HepG2 (cell line): ENCODE measurements at regions not wholly inside any gene's neighbourhood (a gene's known extent, or its start where the extent isn't known, plus 50 kb on each side); places are given as distances from the start of the nearest gene placed in this dataset.
A peak's percentile ranks its signal among the peaks of the same experiment; 100 is the strongest.

ENCODE experiments used
- ATAC-seq: fragments of 200-7000 bp; cut with Tn5 transposase; 3 replicates; pipeline ENCODE4 v1.9.1; 2020; ENCODE audit warnings: mild to moderate bottlenecking, moderate library complexity
- BruUV-seq: library from RNA; stranded (reverse); fragments of 400-500 nt; replicated peaks from 2 replicates; lab custom pipeline; 2021; lab: Mats Ljungman, UMichigan
- CTCF ChIA-PET: fragments of 300-600 bp; formaldehyde crosslinking; extraction: SDS; loops from one replicate; lab custom pipeline; 2021; ENCODE audit warnings: low total read pairs, inconsistent platforms, low intra/inter-chr PET ratio; lab: Yijun Ruan, JAX
- POLR2A ChIA-PET: fragments of 350-600 bp; sonication (Branson Sonifier 250); formaldehyde crosslinking; loops from one replicate; lab custom pipeline; 2020; ENCODE audit warnings: antibody characterized with exemption, inconsistent platforms; lab: Yijun Ruan, JAX
- DNase-seq: peaks from one replicate; pipeline ENCODE4 v3.0.0-alpha.2; 2015; ENCODE audit warnings: low spot score
- FAIRE-seq: peaks from 3 replicates; lab custom pipeline; 2011; peaks lifted over from hg19 to GRCh38; lab: Jason Lieb, UNC
- H2AFZ ChIP-seq: one replicate; pipeline ENCODE4 v1.6.1; 2011; ENCODE audit warnings: low read length, inconsistent platforms
- H3K27ac ChIP-seq: fragments of 300-600 bp; 3 replicates; pipeline ENCODE4 v1.8.0; 2011; ENCODE audit warnings: mixed run types, mild to moderate bottlenecking, mixed read lengths, low read length, inconsistent platforms; ENCODE audit not compliant: insufficient read depth; ENCODE audit errors: extremely low read length
- H3K27me3 ChIP-seq, 2 experiments: fragments of 200-600 bp in 1 of 2; 2 replicates in 1 of 2; 3 replicates in 1 of 2; pipeline versions ENCODE4 v1.6.0 to v1.8.0; 2011; ENCODE audit warnings: low read length in 2 of 2, mild to moderate bottlenecking in 2 of 2, moderate library complexity in 2 of 2, inconsistent platforms in 1 of 2; ENCODE audit not compliant: insufficient read depth in 2 of 2, control insufficient read depth in 1 of 2
- H3K36me3 ChIP-seq, 2 experiments: fragments of 200-600 bp in 1 of 2; replicated peaks in 1 of 2; 2 replicates in 1 of 2; 3 replicates in 1 of 2; pipeline versions ENCODE4 v1.5.1 to v1.8.0; 2011; ENCODE audit warnings: low read length in 2 of 2, inconsistent platforms in 1 of 2; ENCODE audit not compliant: insufficient read depth in 2 of 2, control insufficient read depth in 1 of 2
- H3K4me1 ChIP-seq: 2 replicates; pipeline ENCODE4 v1.5.1; 2012; ENCODE audit warnings: low read length, inconsistent platforms; ENCODE audit not compliant: insufficient read depth
- H3K4me2 ChIP-seq: 2 replicates; pipeline ENCODE4 v1.6.0; 2011; ENCODE audit warnings: low read depth, low read length, inconsistent platforms
- H3K4me3 ChIP-seq, 3 experiments: fragments of 200-600 bp in 1 of 3; sonication (generic), shearing (Covaris generic) in 1 of 3; replicated peaks in 1 of 3; 2 replicates each; pipeline ENCODE4 v1.5.1; 2011 to 2016; ENCODE audit warnings: low read length in 3 of 3, inconsistent platforms in 2 of 3, low read depth in 2 of 3, mild to moderate bottlenecking in 2 of 3, control low read depth in 1 of 3, mixed read lengths in 1 of 3; ENCODE audit not compliant: insufficient read depth in 1 of 3
- H3K79me2 ChIP-seq: one replicate; pipeline ENCODE4 v1.6.1; 2011; ENCODE audit warnings: low read length, inconsistent platforms; ENCODE audit not compliant: insufficient read depth
- H3K9ac ChIP-seq: 2 replicates; pipeline ENCODE4 v1.6.0; 2011; ENCODE audit warnings: mild to moderate bottlenecking, low read depth, low read length, inconsistent platforms; ENCODE audit not compliant: insufficient read depth
- H3K9me3 ChIP-seq: 2 replicates; pipeline ENCODE4 v1.5.1; 2012; ENCODE audit warnings: mild to moderate bottlenecking, low read length
- H4K20me1 ChIP-seq: 2 replicates; pipeline ENCODE4 v1.6.0; 2011; ENCODE audit warnings: inconsistent platforms, mild to moderate bottlenecking, low read length, moderate library complexity; ENCODE audit not compliant: insufficient read depth
- ELF3 ChIP-seq: IDR thresholded peaks from 2 replicates; pipeline ENCODE4 v1.6.1; 2016; ENCODE audit warnings: missing genetic modification reagents, missing compliant biosample characterization
- FOSL2 ChIP-seq: sonication (generic); formaldehyde crosslinking; IDR thresholded peaks from 2 replicates; pipeline ENCODE4 v1.4.0; 2020; ENCODE audit warnings: missing genetic modification reagents
- FOXJ3 ChIP-seq: sonication (generic); formaldehyde crosslinking; IDR thresholded peaks from 2 replicates; pipeline ENCODE4 v1.4.0; 2020; ENCODE audit warnings: missing genetic modification reagents, mild to moderate bottlenecking, borderline replicate concordance
- KAT2B ChIP-seq: fragments of 150-350 bp; IDR thresholded peaks from 2 replicates; pipeline ENCODE4 v1.6.1; 2014; ENCODE audit warnings: low read depth, low read length, borderline replicate concordance
- KLF12 ChIP-seq: sonication (generic); formaldehyde crosslinking; IDR thresholded peaks from 2 replicates; pipeline ENCODE4 v1.4.0; 2020; ENCODE audit warnings: missing genetic modification reagents, borderline replicate concordance
- MAFG ChIP-seq: sonication (generic); formaldehyde crosslinking; IDR thresholded peaks from 2 replicates; pipeline ENCODE4 v1.5.1; 2020; ENCODE audit warnings: mild to moderate bottlenecking, missing genetic modification reagents
- PCBP1 ChIP-seq: fragments of 200-400 bp; formaldehyde crosslinking; IDR thresholded peaks from 2 replicates; pipeline ENCODE4 v1.6.1; 2017; ENCODE audit warnings: mild to moderate bottlenecking, low read depth, low read length, borderline replicate concordance
- PHF20 ChIP-seq: sonication (generic); formaldehyde crosslinking; IDR thresholded peaks from 2 replicates; pipeline ENCODE4 v1.5.0; 2020; ENCODE audit warnings: mild to moderate bottlenecking, missing genetic modification reagents
- SIN3A ChIP-seq: IDR thresholded peaks from 2 replicates; pipeline ENCODE4 v1.6.1; 2011; ENCODE audit warnings: low read depth, mild to moderate bottlenecking, control low read depth, low read length, borderline replicate concordance
- TEAD3 ChIP-seq: optimal IDR thresholded peaks from 2 replicates; pipeline ENCODE3; 2016; ENCODE audit warnings: borderline replicate concordance
- TFDP2 ChIP-seq: sonication (generic); formaldehyde crosslinking; IDR thresholded peaks from 2 replicates; pipeline ENCODE4 v1.4.0; 2020; ENCODE audit warnings: missing genetic modification reagents
- TOPORS ChIP-seq: sonication (generic); formaldehyde crosslinking; IDR thresholded peaks from 2 replicates; pipeline ENCODE4 v1.8.0; 2023; ENCODE audit warnings: mild to moderate bottlenecking, missing genetic modification reagents
- ZBTB25 ChIP-seq: IDR thresholded peaks from 2 replicates; pipeline ENCODE4 v1.6.1; 2018; ENCODE audit warnings: missing genetic modification reagents
- ZNF17 ChIP-seq: sonication (generic); formaldehyde crosslinking; IDR thresholded peaks from 2 replicates; pipeline ENCODE4 v1.5.0; 2020; ENCODE audit warnings: mild to moderate bottlenecking, missing genetic modification reagents
- ZNF205 ChIP-seq: IDR thresholded peaks from 2 replicates; pipeline ENCODE4 v1.6.1; 2018; ENCODE audit warnings: missing biosample characterization, missing genetic modification reagents
- ZNF235 ChIP-seq: sonication (generic); formaldehyde crosslinking; IDR thresholded peaks from 2 replicates; pipeline ENCODE4 v1.8.1; 2023; ENCODE audit warnings: mild to moderate bottlenecking, missing genetic modification reagents, borderline replicate concordance
- ZNF263 ChIP-seq: sonication (generic); formaldehyde crosslinking; IDR thresholded peaks from 2 replicates; pipeline ENCODE4 v1.4.0; 2020; ENCODE audit warnings: missing genetic modification reagents
- ZNF354B ChIP-seq: sonication (generic); formaldehyde crosslinking; IDR thresholded peaks from 2 replicates; pipeline ENCODE4 v1.8.0; 2022; ENCODE audit warnings: mild to moderate bottlenecking, missing genetic modification reagents
- ZNF567 ChIP-seq: sonication (generic); formaldehyde crosslinking; IDR thresholded peaks from 2 replicates; pipeline ENCODE4 v1.8.1; 2023; ENCODE audit warnings: mild to moderate bottlenecking, missing genetic modification reagents, borderline replicate concordance
- ZNF761 ChIP-seq: sonication (generic); formaldehyde crosslinking; conservative IDR thresholded peaks from 2 replicates; pipeline ENCODE4 v1.4.0; 2020; ENCODE audit warnings: mild to moderate bottlenecking, missing genetic modification reagents
- WGBS: methylation state at CpG from one replicate; pipeline ENCODE4 v1.1.6; 2017; ENCODE audit warnings: low lambda C conversion rate; 5-methylcytosine and 5-hydroxymethylcytosine counted together
- in situ Hi-C: cut with HindIII; loops from 2 replicates; pipeline ENCODE4 v1.10.0; 2017; ENCODE audit warnings: low pct_unique_long_range_greater_than_20kb; ENCODE audit not compliant: extremely low pct_ligation_motif_present
- intact Hi-C: fragments of 100-400 bp; cut with micrococcal nuclease; formaldehyde crosslinking; loops from one replicate; pipeline ENCODE4 v1.10.0; 2022; ENCODE audit not compliant: unreplicated experiment
- TF ChIP-seq, protein P1 (sequence below): sonication (generic); formaldehyde crosslinking; IDR thresholded peaks from 2 replicates; pipeline ENCODE4 v1.4.0; 2020; ENCODE audit warnings: missing genetic modification reagents, mild to moderate bottlenecking, borderline replicate concordance

DNA sequence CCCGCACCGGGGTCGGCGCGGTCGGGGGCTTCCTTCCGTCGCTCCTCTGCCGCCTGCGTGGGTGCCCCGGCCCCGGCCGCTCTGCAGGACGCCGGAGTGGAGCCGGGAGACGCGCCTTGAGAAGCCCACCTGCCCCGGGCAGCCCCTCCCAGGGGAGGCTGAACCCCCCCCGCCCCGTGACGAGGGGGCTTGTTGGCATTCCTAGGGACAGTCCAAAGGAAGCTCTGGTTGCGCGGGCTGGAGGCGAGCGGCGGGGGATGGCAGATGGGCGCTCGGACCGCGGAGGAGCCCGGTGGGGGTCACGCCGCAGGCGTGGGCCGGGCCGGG lies 133.5 kb upstream of the MGAT5 start:
- no peak overlapping the region for H2AFZ ChIP-seq
- CTCF ChIA-PET, result interaction anchor here (3.2 to 3.9 kb wide), 2 partner anchors 87 to 126 kb away, joined by 32 to 60 read pairs; no protein-coding TSS in a partner anchor
- peak; percentile 5 for ATAC-seq
- TF ChIP-seq ZNF235 (CRISPR knock-in tag), result no peak
- no peak for TF ChIP-seq ZNF354B (CRISPR knock-in tag)
- TF ChIP-seq ZNF761 (CRISPR knock-in tag), result no peak
- TF ChIP-seq ZNF263, result no peak
- TF ChIP-seq ZNF205 (CRISPR knock-in tag), result no peak
- no peak for TF ChIP-seq ZNF17 (CRISPR knock-in tag)
- TF ChIP-seq, protein P1, sequence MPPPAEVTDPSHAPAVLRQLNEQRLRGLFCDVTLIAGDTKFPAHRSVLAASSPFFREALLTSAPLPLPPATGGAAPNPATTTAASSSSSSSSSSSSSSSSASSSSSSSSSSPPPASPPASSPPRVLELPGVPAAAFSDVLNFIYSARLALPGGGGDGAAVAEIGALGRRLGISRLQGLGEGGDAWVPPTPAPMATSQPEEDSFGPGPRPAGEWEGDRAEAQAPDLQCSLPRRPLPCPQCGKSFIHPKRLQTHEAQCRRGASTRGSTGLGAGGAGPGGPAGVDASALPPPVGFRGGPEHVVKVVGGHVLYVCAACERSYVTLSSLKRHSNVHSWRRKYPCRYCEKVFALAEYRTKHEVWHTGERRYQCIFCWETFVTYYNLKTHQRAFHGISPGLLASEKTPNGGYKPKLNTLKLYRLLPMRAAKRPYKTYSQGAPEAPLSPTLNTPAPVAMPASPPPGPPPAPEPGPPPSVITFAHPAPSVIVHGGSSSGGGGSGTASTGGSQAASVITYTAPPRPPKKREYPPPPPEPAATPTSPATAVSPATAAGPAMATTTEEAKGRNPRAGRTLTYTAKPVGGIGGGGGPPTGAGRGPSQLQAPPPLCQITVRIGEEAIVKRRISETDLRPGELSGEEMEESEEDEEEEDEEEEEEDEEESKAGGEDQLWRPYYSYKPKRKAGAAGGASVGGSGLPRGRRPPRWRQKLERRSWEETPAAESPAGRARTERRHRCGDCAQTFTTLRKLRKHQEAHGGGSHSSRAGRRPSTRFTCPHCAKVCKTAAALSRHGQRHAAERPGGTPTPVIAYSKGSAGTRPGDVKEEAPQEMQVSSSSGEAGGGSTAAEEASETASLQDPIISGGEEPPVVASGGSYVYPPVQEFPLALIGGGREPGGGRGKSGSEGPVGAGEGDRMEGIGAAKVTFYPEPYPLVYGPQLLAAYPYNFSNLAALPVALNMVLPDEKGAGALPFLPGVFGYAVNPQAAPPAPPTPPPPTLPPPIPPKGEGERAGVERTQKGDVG (CRISPR knock-in tag), result no peak
- no peak for TF ChIP-seq MAFG (CRISPR knock-in tag)
- TF ChIP-seq TFDP2 (CRISPR knock-in tag), result 0 out of 2 replicates have a peak, but pooled peaks have one; percentile 6
- TF ChIP-seq ZBTB25, result no peak
- TF ChIP-seq PHF20 (CRISPR knock-in tag), result peak; percentile 23; the same call in 1 of the 2 replicates
- no peak for TF ChIP-seq ZNF567 (CRISPR knock-in tag)
- no peak for TF ChIP-seq KAT2B
- TF ChIP-seq FOSL2, result no peak
- TF ChIP-seq KLF12 (CRISPR knock-in tag), result no peak
- TF ChIP-seq FOXJ3, result no peak
- no peak for TF ChIP-seq TOPORS (CRISPR knock-in tag)
- TF ChIP-seq SIN3A, result 0 out of 2 replicates have a peak, but pooled peaks have one; percentile 25
- peak; percentile 13 for TF ChIP-seq TEAD3 (CRISPR knock-in tag)
- TF ChIP-seq ELF3 (CRISPR knock-in tag), result no peak
- TF ChIP-seq PCBP1, result no peak

More for the DNA sequence above, 133.5 kb upstream of the MGAT5 start:
- Histone ChIP-seq H3K4me2 (peak overlapping the region; percentile 96), H3K27ac (peak overlapping the region; percentile 82), H3K79me2 (peaks cover 47% of the 10 kb centered on the region), H3K9ac (peak overlapping the region; percentile 76), H3K27me3 (no peaks in the 10 kb centered on the region), H3K9me3 (no peaks in the 10 kb centered on the region), H3K4me3 (peak overlapping the region; percentile 80 to 90 (median 83)), H3K36me3 (no peaks in the 10 kb centered on the region), H3K4me1 (peaks cover 63% of the 10 kb centered on the region), H4K20me1 (peaks cover 32% of the 10 kb centered on the region)
- 0% methylated on average over 13 of the region's 37 CpGs for WGBS
- POLR2A ChIA-PET, result interaction anchor here (0.9 to 4.5 kb wide), 4 partner anchors 8 to 312 kb away, joined by 4 to 48 read pairs (median 10); no protein-coding TSS in a partner anchor
- in situ Hi-C loops, result loop anchor here (5.0 to 10.0 kb wide), 2 partner anchors 292 to 334 kb away; no protein-coding TSS in a partner anchor
- DNase-seq, result no peak
- intact Hi-C loops, result loop anchor here (5.0 kb wide), 1 partner anchor 52 kb away; no protein-coding TSS in a partner anchor
- no TSS peak for BruUV-seq
- FAIRE-seq, result no peak
